ENCODE measurements at regions not wholly inside any gene's neighbourhood (a gene's known extent, or its start where the extent isn't known, plus 50 kb on each side); places are given as distances from the start of the nearest gene placed in this dataset.

DNA sequence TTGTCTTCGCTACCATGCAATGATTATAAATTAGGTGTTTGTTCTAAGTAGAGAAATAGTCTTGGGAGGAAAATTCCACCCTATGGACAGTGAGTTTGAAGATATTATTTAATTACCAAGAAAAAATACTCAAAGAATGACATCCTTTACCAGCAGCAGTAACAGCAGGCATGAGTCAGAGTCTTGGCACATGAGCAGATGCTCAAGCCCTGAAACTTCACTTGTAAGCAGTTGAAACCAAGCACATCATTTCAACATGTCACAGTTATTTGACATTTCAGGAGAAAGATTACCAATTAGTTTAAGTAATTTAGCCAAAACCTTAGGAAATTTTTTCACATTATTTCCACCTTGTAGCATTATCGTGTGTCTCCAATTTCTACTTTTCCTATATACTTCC, 99.2 kb downstream of the C12orf50 start:
- FAIRE-seq, result no peak

DNA sequence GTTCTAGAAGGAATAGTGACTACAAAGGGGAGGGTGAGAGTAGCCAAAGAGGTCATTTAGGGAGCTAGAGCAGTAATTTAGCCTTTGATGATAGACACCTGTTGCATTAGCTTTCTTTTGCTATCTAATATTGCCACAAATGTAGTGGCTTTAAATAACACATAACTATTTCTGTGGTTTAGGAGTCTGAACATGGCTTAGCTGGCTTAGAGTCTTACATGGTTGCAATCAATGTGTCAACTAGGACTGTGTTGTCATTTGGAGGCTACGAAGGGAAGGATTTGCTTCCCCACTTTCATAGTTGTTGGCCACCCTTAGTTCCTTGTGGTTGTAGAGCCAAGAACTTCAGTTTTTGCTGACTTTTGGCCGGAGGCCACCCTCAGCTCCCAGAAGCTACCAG, 99.9 kb downstream of the C12orf50 start:
- no peak for FAIRE-seq

DNA sequence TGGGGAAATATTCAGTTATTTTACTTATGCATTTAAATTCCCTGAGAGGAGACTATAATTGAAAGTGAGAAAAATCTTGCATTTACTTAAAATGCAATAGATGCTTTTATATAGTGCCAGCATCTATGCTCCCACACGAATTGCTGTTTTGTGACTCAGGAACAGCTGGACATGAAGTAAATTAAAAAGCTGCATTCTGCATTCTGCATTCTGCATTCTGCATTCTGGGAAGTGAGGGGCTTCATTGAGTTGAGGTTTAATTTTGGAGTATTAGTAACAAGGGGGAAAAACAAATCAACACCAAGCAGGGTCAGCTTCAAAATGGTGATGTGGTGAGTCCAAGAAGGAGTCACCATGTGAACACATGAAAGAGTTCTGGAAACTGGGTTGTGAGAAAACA, 101.2 kb downstream of the C12orf50 start:
- no peak for FAIRE-seq

DNA sequence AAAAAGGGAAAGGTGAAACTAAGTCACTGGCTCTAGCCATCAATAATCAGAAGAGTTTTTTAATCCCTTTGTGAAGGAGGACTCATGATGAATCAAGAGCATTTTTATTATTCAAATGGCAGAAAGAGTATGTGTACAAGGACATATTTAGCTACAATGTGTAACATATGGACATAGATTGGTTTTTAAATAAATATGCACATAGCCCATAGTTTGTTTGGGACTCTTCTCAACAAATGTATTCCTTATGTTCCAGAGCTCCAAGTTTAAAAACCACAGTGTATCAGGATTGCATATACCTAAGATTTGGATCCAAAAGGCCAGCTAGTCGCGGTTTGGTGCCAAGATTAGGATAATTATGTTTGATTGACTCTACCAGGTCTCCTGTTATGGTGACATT, 104.2 kb downstream of the C12orf50 start:
- FAIRE-seq, result no peak

DNA sequence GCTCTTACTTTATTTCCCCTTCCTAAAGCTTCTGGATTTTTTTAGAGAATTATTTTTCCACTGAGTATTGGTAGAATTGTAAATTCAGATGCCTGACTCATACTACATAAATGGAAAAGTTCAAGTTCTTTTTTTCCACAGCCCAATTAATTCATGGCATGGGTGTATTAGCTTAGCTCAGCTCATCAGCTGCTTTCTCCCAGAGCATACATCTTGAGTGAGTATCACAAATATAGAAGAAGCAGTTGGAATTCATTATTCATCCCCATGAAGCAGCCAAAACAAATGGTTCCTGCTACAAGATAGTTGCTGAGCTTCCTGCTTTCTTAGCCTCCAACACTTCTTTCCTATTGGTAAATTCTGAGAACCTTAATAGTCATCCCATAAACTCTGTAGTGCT, 105.1 kb downstream of the C12orf50 start:
- FAIRE-seq, result no peak

DNA sequence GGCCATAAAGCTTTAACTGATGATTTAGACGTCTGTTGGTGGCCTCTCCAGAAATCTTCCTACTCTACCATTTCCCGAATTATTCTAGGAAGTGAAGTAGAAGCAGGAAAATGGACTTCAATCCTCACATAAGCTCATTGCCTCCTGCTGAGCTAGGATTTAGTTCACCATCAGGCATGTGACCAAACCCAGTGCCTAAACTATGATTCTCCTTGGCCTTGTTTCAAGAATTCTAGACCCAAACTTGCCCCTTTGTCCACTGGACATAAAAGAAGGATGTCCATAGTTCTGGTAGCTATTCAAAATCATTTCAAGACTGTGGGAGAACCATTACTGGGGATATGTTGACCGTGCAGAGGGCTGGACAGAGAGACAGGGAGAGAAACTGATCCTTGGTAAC, 105.8 kb downstream of the C12orf50 start:
- FAIRE-seq, result no peak

DNA sequence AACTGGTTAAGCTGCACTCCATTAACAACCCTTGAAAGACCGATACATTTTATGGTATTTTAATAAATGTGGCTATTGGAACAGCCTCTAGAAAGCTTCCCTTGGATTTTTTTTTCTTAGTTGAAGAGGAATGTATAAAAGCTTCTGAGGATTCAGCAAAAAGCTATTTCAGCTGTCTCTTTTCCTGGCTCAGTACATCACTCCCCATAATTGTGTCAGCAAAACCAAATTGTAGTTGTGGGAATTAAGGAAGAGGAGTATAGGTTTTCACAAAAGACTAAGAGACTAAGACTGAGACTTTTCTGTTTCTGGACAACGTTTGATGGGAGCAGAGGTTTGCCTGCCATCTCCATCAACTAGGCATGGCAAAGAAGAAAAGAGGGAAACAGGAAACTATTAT, 106.5 kb downstream of the C12orf50 start:
- FAIRE-seq, result no peak

DNA sequence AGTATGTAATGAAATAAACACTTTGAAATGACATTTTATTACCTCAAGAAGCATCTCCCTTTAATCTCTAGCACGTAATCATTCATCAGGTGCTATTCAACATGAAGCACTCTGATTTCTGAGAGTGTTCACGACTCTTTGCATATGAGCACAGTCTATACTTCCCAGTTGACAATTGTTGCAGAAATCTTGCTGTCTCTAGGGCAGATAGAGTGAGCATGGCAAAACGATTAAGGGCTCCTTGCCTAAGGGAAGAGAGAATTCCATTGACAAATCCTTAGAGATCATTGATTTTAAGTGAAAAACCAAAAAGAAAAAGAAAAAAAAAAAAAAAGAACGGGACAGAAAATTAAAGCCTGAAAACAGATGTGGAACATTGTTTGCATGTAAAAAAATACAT, 107.6 kb downstream of the C12orf50 start:
- FAIRE-seq, result no peak

DNA sequence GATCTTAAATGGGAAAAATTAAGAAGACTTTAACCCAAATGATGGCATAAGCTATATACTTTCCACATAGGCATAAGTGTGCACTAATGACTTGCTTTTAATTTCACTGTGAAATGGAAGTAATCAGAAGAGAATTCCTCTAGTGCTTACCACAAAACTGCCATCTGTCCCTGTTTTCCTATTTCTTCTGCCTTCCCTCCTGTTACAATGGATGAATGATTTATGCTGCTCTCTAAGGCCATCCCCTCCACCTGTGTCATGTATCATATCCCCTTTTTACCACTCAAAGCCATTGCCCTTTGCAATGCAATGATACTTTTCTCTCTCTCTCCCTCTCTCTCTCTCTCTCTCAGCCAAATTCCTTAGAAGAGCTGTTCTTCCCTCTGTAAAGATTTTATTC, 109.1 kb downstream of the C12orf50 start:
- FAIRE-seq, result no peak

DNA sequence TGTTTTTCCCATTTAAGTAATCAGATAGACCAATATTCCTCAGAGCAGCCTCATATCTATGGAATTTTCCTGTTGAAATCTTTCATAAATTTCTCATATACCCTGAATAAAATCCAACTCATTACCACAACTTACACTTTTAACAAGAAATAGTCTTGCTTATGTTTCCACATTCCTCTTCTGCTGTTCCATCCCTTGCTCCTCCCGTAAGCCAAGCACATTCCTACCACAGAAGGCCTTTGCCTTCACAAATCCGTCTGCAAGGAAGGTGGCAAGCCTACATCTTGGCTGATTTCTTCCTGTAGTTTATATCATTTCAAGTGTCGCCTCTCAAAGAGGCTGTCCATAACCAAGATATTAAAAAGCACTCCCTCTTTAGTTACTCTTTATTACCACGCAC, 127.7 kb downstream of the C12orf50 start:
- no peak for FAIRE-seq

DNA sequence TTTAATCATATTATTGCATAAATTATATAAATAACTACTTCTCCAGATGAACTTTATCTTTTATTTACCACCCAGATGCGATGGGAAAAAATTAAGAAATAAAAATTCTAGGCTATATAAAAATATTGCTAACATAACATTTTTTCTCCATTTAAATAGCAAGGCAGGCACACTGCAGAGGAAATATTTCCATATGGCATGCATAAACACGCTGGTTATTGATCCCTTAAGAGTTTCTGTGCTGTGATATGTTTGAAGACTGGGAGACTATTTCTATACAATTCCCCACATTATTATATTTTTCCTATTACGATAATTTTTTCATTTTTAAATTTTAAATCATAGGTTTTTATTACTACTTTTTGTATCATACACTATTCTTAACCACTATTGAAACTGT, 131.5 kb downstream of the C12orf50 start:
- peak; percentile 80 for FAIRE-seq

DNA sequence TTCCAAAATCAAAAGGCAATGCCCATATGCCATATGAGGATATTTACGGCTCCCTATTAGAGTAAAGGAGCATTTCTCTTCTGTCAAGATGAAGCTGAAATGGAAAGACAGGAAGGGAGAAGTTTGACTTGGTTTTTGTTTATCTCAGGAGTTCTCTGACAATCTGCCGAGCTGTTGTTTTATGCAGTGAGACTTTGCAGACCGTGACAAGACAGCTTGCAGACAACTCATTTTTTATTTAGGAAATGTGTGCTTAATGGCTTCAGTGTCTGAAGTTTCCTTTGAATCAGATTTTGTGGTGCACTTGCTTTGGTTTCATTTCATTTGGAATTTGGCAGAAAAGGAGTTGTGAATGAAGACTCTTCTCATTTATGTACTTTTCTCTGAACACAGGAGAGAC, 145.4 kb downstream of the C12orf50 start:
- FAIRE-seq, result no peak

DNA sequence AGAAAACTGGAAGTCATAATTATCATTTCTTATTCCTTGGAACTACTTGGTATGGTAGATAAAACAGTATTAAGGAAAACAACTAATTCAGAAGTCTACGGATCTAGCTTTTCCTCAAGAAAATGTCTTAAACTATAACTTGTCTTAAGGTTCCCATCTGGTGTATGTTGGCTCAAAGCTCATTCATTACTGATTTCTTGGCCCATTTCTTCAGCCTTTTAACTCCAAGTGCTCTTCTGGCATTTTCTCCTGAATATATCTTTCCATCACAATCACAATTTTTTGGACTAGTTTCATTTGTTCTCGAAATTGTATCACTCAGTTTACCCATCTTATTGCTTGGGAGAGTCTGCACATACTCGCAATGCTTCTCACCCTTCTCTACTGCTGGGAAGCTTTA, 150.1 kb downstream of the C12orf50 start:
- no peak for FAIRE-seq

DNA sequence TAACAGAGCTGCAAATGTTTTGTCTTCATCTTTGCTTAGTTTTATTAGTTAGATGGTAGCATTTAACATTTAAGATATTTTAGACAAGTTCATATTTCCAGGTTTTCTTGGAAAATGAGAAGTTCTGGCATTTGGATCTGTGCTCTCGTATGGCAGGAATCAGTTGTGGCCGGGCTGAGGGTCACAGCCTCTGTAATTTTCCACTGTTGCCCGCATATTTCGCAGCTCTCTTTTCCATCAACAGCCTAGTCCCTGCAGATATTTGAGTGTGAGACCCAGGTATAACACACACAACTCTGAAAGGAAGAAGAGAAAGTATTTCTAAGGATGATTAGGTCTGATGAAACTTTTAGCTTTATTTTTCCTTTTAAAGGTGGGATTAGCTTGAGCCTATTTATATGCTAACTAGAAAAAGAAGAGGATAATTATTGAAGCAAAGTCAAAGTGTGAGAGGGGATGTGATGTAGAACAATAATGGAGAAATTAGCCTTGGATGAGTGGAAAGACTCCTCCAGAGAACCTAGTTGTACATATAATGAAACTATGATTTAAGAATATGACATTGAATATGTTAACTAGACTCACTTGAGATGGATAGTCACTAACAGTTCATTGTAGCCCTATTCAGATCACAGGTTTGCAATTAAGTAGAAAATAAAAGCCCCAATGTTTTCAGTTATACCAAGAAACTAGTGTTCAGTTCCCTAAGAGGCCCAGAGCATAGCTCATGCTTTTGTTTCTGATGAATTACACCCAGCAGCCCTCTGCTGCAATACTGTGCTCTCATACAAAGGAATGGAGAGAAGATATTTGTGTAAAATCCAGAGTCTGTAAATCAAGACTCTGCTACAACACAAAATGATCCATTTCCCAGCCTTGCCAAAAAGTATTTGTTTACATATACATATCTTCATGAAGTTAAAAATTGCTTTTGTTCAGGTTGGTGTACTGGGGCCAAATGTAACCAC, 158.4 kb downstream of the C12orf50 start:
- FAIRE-seq, result no peak

DNA sequence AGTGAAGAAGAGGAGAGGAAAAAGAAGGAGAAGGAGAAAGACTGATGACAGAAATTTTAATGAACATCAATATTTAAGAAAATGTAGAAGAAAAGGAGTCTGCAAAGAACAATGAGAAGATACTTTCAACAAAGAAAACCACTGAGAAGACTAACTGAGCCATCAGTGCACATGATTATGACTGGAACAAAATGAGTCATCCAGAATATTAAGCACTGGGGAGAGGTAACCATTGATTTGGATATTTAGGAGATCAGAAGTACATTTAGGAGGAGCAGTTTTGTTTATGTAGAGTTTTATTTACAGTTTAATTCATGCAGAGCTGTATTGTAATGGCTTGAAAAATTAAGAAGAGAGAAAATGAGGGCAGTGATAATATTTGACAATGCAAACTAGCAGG, 159.1 kb downstream of the C12orf50 start:
- FAIRE-seq, result no peak

DNA sequence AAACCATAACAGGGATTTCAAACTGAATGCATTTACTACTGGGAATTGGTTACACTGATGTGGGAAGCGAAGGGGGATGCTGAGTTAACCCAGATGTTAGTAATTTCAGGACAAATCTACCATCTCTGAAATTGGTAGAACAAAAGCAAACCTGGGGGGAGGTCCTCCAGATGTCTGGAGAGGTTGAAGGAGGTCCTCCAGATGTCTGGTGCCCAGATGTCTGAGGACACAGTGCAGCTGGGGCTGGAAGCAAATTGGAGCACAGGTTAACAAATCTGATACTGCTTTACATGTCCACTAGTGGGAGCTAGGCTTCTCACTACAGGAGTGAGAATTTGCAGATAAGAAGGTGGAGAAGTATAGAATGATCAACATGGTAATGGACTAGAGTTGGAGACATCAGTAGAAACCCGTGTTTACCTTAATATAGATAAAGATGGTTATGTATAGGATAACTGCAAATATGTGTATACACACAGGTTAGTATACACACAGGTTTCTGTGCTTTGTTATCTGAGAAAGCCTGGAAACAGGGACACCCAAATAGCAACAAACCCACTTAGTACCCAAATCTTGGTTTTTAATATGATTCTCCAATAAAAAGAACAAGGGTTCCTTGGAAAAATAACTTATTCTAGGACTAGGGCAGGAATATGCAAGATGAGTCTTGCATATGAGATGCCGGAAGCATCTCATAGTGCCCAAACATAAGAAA, 162.5 kb downstream of the C12orf50 start:
- no peak for FAIRE-seq

DNA sequence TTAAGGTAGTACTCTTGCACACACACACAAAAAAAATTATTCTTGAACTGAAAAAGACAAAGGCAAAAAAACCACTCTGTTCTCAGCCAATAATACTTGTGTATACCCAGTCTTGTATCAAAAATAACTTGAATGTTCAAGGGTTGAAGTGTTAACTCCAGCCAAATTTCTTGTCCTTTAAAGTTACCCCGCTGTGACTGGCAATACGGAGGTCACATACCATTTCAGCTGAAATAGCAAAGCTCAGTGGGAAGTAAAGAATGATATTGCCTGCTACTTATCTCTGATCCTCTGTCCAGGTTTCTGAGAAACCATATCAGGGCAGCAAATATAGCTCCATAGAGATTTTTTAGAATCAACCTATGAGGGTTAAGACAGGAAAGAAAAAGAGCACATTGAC, 167.4 kb downstream of the C12orf50 start:
- no peak for FAIRE-seq

DNA sequence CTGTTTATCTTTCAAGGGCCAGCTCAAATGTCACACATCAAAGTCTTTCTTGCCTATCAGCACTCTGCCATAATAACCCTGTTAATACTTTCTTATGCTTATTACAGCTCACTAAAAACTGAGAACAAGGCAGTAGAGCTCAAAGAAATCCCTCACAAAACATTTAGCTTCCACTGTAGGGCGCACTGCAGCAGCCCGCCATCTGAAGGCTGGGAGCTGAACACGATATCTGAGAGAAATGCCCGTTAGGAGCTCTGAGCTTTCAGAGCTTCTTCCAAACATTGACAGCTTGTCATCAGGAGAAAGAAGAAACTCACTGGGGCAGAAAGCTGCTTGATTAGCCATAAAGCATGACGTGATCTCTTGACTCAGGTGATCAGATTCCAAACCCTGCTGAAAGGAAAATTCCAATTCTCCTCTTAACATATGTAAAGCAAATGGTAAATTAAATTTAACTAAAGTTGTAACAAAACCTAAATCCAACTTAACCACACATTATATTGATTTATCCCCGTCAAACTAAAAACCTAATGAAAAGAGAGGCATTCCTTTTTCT, 175.7 kb downstream of the C12orf50 start:
- no peak for FAIRE-seq

DNA sequence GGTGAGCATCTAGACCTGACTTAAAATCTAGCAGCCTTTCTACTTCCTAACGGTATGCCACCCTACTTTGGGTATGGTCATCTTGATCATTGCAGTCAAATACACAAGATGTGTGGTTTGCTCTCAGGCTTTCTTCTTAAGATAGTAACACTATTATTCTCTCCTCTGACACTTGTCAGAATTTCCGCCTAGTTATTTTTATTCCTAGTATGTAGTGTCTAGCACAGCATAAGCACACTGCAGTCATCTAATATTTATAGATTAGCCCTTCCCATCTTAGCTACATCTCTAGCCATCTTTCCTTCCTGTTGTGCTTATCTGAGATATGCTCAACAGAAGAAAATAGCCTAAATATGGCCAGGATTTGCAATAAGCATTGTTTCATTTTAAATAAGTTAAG, 180.1 kb downstream of the C12orf50 start:
- no peak for FAIRE-seq

DNA sequence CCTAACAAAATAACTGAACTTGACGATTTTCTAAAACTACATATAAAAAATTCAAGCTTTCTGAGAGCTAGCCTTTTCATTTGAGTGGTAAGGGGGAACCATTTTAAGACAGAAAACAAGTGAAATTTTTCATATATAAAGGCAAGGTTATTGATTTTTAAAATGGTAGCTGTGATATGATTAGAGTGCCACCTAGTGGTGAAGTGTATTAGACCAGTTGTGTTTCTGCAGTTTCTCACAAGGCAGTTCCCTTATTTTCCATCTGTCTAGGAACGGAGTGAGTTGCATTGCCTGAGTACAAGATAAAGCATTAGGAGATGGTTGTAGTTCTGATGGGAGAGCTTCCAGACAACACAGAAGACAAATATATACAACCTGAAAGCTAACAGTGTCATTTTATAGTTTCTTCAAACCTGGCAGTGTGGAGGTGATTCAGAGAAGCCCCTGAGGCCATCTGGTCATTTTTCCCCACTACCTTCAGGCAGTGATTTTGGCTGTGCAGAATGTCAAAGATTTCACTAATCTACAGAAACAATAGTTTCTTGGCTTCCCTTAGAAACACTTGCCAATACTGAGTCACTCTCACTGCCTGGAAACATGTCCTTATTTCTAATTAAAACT, 180.8 kb downstream of the C12orf50 start:
- FAIRE-seq, result peak; percentile 98

DNA sequence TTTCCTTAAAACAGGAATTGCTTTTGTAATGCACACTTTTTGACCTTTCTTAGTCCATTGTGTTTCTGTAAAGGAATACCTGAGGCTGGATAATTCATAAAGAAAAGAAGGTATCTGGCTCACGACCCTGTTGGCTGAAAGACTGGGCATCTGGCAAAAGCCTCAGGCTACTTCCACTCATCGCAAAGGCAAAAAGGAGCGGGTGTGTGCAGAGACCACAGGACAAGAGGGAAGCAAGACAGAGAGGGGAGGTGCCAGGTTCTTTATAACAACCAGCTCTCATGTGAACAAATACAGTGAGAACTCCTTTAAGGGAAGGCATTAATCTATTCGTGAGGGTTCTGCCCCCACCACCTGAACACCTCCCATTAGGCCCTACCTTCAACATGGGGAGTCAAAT, 182.1 kb downstream of the C12orf50 start:
- FAIRE-seq, result no peak

DNA sequence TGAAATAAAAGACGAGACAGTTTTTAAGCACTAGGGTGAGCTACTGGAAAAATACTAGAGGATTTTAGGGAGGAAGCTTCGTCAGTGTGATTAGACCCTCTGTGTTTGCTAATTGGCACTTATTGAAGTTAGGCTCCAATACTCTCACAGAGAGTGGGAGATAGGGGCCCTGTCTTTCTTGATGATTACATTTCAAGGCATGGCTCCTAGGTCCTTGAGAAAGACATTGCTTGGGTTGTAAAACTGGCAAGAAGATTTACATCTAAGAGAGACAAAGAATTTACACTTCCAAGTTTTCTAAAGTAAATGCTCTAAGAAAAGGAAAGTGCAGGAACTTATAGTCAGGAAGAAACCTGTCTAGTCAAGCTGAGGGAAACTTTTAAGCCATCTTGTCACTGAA, 183.2 kb downstream of the C12orf50 start:
- no peak for FAIRE-seq

DNA sequence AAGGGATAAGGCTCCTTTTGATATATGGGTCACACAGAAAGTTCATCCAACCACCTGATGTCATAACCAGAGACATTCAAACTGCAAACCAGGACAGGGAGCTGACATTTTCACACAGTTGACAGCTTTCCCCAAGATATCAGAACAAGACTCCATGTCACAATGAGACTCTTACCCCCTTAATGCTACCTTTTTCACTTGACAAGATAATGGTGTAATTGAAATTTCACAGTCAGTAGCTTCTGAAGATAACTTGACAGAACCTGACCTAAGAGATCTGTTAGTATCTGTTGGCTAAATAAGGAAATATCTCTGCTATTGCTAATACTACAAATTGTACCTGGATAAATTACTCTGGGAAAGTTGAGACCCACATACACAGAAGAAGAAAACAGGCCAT, 187.3 kb downstream of the C12orf50 start:
- no peak for FAIRE-seq

DNA sequence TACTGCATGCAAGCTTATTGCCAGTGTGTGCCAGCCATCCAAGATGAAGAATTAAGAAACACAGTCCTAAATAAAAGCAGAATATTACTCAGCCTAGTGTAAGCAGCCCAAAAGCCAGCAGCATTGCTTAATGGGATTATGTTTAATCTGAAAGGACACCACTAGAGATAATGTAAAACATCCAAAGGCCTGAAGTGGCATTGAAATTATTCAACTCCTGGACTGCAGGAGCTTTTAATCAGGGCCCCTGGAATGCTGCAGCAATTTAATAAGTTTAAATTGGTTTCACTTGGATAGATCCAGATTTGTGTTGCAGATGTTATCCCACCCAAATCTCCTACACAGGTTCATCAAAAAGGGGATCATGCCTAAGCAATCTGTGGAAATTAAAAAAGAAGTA, 193.0 kb downstream of the C12orf50 start:
- no peak for FAIRE-seq

Data from islet of Langerhans (tissue), 1 donor.